NCI-H1436 treated with DMSO at 0.1 percent for 48 hours (cell line): ENCODE measurements at regions not wholly inside any gene's neighbourhood (a gene's known extent, or its start where the extent isn't known, plus 50 kb on each side); places are given as distances from the start of the nearest gene placed in this dataset.

Source experiments
- DNase-seq: peaks from one replicate; lab custom pipeline; 2025; lab: John Stamatoyannopoulos, UW

GRCh38 chr18:75801178-75801577 lies 373.7 kb upstream of the SMIM21 start:
- no peak for DNase-seq

DNA sequence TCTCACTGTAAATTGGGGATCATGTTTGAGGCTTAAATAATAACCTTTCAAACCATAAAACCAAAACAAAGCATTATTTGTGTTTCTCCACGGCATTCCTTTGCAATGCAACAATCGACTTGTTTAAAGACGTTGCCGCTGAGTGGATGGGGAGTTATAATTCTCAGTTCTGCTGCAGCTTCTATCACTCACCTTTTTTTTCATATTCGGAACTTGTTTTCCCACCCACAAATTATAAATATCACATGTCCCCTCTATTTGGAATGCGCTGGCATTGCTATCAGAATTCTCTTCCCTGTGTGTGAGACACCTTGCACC lies 372.8 kb upstream of the SMIM21 start:
- no peak for DNase-seq

DNA sequence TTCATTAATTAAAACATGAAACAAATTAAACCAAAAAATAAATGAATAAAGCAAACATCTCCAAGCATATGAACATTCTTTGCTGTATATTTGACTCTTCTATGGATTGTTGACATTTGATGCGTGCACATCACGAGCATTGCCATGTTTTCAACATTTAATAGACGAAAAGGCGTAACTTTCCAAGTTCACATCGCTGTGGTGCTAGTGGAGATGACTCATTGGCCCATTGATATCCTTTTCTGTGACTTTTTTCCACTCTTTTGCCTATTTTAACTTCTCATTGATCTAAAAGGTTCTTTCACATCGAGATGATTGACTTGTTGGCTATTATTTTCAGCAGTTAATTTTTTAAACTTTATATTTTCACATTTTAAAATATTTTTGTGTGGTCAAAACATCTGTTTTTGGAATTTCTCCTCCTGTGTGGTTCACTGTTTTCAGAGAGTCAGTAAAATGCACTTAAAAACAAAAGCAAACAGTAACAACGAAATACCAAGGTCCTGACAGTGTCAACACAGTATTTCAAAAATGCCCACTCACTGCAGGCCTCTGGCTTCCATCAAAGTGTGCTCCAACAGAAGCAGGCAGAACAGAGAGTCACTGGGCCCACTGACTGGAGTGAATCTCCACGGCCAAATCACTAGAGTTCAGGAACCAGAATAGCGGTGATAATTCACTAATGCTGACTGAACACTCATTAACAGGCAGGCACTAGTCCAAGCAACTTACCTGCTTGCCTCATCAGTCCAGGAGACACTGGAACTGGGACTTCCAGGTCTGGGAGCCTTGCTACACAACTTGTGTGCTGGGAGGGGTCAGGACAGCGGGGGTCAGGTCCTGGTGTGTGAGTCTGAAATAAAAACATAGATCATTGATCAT lies 372.2 kb upstream of the SMIM21 start:
- DNase-seq = no peak

DNA sequence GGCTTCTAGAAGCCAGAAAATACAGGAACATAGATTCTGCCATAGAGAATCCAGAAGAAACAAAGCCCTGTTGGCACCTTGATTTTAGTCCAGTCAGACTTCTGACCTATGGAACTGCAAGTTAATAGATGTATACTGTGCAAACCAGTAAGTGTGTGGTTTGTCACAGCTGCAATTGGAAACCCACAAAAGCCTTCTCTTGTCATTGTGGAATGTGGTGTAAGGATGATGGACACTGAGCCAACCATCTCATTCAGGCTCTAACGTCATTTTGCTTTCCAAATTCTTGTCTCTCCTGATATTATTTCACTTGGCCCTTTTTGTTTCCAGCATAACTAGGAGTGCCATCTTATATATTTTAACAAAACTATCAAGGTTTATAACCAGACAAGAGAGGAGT lies 369.5 kb upstream of the SMIM21 start:
- no peak for DNase-seq

GRCh38 chr18:75790796-75791195 lies 363.3 kb upstream of the SMIM21 start:
- no peak for DNase-seq

DNA sequence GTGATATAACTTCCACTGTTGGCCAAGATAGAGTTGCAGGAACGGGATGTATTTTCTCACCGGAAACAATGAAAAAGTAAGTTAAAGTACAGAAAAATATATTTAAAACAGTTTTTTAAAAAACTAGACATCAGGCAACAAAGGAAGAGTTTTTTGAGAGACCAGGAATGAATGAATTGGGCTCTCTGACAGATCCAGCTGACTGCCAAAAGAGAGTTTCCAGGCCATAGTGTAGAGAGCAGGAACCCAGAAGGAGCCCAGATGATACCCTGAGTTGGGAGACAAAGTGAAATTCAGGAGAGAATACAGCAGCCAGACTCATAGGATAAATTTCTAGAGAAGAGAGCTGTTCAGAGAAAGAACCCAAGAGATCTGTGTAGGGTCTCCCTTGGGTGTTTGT lies 362.6 kb upstream of the SMIM21 start:
- no peak for DNase-seq

GRCh38 chr18:75785834-75786233 lies 358.3 kb upstream of the SMIM21 start:
- DNase-seq = no peak

DNA sequence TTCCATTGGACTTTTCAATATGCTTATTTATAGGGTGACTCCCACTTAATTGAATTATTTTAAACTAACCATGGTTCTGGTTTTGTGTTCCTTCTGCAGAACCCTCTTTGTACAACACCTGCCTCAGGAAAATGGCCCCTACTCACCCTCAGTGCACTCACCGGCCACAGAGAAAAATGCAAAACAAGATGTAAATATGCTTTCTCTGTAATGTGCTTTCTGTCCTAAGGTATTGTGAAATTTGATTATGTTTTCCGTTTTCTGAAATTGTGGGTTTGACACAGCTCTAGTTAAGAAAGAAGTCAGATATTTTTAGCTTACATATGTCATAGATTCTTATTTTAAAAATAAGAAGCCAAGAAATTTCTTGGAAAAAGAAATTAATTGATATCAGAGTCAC lies 357.7 kb upstream of the SMIM21 start:
- no peak for DNase-seq

GRCh38 chr18:75784390-75784789 lies 356.9 kb upstream of the SMIM21 start:
- DNase-seq = no peak

DNA sequence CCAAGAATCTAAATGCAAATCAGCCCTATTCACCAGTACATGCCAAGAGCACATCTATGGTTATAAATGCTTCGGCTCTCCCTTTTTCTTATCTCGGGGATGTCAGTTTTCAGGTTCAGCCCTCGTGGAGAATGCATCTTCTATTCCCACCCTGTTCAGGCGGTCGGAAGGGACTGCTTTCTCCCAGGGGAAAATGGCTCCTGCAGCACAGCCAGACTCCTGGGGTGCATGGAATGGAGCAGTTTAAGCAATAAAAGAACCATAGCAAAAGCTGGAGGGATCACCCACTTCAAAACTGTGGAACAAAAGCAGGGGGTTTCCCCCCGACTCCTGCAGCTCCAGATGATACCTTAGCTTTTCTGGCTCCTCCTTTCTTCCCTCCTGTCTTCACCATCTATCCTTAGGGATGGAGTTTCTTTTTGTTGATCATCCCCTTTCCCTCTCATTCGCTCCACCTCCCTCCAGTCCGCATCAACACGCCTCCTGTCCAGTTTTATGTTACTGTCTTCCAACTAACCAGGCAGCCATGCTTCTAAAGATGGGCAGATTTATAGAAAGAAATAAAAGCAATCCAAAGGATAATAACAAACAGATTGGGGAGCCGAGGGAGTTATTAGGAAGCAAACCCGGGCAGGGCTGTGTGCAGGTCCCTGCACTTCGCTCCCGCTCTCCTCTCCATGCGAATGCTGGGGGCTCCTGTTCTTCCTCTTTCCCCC lies 356.2 kb upstream of the SMIM21 start:
- DNase-seq = no peak

DNA sequence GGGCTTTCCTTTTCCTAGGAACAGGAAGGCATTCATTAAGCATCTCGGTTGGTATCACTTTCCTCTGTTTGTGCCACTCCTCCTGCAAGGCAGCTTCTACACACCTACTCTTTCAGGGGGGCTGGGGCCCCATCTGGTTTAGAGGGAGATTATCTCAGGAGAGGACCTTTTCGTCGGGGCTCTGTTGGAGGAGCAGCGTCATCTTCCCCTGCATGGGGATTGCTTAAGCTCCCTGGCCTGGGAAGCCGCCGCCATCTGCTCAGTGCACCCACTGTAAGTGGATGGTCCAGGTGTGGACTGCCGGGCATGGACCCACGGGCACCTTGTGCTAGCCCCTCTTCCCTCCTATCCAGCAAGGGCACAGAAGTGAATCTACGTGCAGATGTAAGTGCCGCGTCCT lies 355.3 kb upstream of the SMIM21 start:
- DNase-seq = no peak

DNA sequence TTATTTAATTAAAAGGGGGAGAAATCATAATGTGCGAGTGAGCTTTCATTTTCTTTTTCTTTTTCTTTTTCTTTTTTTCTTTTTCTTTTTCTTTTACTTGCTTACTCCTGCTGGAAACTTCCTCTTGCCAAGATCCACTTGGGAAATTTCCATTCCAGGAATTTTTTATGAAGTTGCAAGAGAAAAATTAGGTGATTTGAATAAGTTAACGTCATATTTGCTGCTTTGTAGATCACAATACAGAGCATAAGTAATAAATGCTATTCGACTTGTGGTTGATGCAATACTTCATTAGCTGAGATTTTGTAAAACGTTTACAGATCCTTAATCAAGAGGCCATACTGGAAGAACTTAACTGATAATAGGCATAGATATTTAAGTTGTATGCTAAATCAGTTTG lies 354.7 kb upstream of the SMIM21 start:
- no peak for DNase-seq

- no peak for DNase-seq
Observed at GRCh38 chr18:75779910-75780309, 352.4 kb upstream of the SMIM21 start.

DNA sequence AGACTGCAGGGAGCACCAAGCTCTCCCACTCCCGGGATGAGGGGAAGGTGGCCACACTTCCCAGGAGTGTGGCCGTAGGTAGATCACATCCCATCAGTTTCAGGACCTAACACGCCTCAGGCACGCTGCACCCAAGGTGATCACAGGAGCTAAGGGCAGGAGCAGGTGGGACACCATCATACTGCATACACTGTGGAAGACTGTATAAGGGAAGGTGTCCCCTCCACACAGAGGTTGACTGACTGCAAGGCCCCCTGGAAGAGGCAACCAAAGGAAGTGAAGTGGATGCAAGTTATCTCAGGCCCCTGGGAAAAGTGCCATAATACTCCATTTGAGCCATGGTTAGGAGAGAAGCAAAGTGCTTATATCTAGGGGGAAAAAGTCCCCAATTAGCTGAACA lies 351.9 kb upstream of the SMIM21 start:
- DNase-seq = no peak

DNA sequence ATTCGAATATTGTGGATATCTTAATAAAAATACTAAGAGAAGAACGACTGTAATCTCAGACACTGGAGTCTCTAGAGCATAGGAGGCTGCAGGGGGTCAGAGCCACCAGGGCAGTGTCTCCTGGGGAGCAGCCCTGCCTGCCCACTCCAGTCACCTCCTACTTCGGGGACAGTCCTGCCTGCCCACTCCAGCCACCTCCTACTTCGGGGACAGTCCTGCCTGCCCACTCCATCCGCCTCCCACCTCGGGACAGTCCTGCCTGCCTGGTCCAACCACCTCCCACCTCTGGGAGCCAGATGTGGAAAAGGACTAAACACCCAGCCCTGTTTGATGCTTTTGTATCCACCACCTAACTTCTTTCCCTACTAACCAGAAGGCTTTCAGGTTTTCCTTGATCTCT lies 350.1 kb upstream of the SMIM21 start:
- no peak for DNase-seq

DNA sequence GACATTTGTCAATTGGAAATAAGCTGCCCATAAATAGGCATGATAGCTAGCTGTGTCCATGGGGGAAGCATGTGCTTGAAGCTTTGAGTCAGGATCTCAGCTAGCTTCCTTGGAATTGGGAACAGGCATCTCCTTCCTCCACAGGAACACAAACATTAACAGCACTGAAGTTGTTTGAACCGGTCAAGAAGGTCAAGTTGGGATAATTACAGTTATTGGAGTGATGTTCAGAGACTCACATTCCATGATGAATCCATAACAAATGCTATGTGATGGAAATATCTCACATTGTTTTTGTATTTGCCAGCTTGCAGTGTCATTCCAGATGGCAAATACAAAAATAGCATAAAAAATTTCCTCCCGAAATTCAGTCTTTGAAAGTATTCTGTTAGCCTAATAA lies 347.6 kb upstream of the SMIM21 start:
- no peak for DNase-seq

GRCh38 chr18:75773618-75774017 lies 346.1 kb upstream of the SMIM21 start:
- DNase-seq = no peak

- DNase-seq = no peak
Observed at GRCh38 chr18:75762758-75763157, 335.3 kb upstream of the SMIM21 start.

GRCh38 chr18:75760208-75760607 lies 332.7 kb upstream of the SMIM21 start:
- DNase-seq = no peak

DNA sequence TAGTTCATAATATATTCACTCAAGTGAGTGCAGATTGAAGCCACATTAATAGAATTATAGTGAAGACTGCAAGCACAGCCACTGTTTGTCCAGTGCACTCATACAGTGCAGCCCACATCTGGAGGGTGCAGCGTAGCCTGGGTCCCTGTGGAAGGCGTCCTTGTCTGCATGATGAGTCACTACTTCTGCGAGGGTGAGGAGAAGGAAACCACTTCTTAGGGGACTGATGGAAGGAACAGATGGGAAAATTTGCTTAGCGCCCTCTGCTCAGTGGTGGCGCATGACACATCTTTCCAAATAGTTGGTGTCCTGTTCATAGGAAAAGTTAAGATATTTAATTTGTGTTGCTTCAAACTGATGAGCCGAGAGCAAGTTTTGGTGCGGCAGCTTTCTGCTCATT lies 330.4 kb upstream of the SMIM21 start:
- DNase-seq = no peak

- no peak for DNase-seq
Observed at GRCh38 chr18:75754433-75754832, 326.9 kb upstream of the SMIM21 start.

DNA sequence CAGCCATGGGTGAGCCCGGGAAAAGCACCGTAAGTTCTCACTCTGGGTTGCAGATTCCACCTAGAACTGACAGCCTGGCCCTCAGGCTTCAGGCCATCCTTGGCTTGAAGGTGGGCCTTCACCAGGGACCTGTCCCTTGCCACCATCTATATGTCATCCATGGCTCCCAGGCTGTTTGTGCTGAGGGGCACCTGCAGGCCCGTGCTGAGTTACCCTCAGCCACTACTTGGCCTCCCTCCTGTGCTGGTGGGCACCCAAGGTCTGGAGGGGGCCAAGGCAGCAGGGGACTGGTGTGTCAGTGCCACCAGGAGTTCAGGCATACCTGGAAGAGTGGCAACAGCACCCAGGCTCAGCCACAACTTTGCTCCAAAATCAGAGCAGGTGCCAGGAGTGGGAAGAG lies 326.2 kb upstream of the SMIM21 start:
- DNase-seq = no peak

DNA sequence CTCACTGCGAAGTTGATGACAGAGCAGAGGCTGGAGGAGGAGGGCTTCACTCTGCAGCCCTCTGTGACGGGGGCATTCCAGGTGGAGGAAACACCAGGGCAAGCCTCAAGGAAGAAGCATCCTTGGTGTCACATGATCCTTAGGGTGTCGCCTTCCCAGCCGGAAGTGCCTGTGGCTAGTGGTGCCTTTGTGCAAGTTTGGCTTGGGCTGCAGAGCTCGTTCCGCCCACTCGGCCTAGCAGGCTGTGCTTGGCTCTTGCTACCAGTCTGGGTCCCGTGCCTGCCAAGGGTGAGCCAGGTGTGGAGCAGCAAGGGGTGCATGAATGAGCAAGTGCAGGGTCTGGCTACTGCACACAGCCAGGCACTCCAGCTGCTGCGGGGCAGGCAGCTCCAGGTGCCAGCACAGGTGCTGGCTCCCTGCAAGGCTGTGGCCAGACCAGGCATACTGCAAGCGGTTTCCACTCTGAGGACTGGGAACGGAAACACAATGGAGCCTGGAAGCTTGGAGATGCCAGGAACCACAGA lies 325.3 kb upstream of the SMIM21 start:
- DNase-seq = no peak

DNA sequence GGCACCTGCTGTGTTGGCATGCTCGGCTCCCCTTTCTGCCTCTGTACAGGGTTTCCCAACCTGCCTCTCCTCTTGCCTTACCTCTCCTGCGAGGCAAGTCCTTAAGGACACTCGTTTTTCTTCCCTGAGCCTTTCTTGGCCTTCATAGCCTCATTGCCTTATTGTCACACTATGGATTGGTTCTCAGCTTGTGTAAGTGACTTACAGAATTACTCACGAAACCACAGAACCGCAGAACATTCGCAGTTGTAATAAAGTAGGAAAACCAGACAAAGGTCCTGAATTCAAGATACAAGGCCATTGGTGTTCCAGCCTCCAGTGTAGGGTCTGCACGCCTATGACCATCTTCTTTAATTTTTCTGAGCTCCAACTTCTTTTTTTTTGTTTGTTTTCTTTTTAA lies 317.6 kb upstream of the SMIM21 start:
- no peak for DNase-seq
